ENCODE measurements at regions not wholly inside any gene's neighbourhood (a gene's known extent, or its start where the extent isn't known, plus 50 kb on each side); places are given as distances from the start of the nearest gene placed in this dataset.

DNA sequence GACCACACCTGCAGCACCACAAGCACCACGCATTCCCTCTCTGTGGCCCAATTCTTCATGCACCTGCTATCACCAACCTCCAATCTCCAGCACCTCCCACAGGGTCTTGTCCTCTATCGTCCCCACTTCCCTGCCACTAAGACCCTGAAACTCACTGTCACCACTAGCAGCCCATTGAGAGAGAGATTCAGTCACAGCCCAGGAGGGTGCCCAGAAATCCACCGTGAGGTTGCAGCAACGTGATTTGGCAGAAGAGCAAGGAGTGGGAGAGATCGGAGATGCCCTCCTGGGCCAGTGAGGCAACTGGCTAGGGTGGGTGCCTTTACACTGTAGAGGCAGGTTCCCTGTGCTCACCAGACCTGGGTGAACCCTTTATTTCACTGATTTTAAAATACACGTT is 90.1 kb downstream of the ANKRD60 start:
- TF ChIP-seq, protein P1, sequence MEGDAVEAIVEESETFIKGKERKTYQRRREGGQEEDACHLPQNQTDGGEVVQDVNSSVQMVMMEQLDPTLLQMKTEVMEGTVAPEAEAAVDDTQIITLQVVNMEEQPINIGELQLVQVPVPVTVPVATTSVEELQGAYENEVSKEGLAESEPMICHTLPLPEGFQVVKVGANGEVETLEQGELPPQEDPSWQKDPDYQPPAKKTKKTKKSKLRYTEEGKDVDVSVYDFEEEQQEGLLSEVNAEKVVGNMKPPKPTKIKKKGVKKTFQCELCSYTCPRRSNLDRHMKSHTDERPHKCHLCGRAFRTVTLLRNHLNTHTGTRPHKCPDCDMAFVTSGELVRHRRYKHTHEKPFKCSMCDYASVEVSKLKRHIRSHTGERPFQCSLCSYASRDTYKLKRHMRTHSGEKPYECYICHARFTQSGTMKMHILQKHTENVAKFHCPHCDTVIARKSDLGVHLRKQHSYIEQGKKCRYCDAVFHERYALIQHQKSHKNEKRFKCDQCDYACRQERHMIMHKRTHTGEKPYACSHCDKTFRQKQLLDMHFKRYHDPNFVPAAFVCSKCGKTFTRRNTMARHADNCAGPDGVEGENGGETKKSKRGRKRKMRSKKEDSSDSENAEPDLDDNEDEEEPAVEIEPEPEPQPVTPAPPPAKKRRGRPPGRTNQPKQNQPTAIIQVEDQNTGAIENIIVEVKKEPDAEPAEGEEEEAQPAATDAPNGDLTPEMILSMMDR (IDR thresholded peaks at IDR 0.05; ENCODE audit: low read depth, low read length) = no peak
- no peak for DNase-seq (ENCODE audit: extremely low read depth, low read depth)

DNA sequence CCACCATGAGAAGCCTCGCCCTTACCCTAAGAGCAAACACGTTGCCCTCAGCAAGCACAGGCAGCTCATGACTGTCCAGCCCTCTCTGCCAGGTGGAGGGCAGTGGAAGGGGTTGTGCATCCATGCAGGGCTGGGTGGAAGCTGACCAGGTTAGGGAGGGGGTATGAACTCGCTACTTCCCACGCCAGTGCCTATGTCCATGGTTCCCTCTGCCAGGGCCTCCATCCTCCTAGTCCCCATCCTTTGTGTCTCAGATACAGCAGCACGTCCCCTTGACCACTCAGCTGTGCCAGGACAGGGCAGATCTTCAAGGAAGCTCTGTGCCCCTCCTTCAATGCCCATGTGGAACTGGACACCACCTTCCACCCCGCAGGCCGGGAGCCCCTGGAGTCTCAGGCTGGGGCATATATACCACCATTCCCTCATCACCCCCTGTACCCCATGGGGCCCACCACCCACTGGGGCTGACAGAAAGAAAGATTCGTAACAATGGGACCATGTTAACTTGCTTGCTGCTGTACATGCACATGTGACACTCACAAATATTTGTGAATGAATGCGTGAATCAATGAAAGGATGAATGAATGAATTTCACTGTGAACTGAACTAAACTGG is 90.7 kb downstream of the ANKRD60 start:
- TF ChIP-seq, protein P1 (IDR thresholded peaks at IDR 0.05; ENCODE audit: low read depth, low read length) = no peak
- DNase-seq (ENCODE audit: extremely low read depth, low read depth) = no peak

DNA sequence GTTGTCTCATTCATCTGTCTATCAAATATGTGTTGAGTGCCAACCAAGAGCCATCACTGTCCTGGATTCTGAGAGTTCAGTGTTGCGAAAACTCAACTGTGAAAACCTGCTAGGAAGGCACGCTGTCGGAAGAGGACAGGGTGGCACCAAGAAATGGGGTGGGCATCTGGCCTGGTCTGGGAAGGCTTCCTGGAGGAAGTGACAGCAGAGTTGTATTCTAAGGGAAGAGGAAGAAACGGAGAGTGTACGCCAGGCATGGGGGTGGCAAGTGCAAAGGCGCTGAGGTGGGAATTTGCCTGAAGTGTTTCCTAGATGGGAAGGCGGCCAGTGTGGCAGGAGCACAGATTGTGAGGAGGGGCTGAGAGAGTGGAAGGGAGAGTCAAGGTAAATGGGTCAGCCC is 91.2 kb downstream of the ANKRD60 start:
- TF ChIP-seq, protein P1 (IDR thresholded peaks at IDR 0.05; ENCODE audit: low read depth, low read length) = no peak
- DNase-seq (ENCODE audit: extremely low read depth, low read depth) = no peak

DNA sequence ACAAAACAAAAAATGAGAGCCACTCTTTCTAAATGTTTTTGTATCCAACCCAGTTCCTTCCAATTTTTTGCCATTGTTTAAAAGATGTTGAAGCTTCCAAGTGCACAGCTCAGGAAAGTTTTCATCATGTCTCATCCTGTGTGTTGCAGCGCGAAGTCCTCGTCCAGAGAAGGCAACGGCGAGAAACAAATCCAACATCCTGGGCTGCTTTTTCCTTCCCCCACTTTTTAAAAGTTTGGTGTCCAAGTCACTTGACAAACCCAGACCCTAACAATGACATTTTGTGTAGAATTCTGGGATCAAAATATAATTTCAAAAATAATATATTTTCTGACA is 92.3 kb downstream of the ANKRD60 start:
- no peak for DNase-seq (ENCODE audit: extremely low read depth, low read depth)

DNA sequence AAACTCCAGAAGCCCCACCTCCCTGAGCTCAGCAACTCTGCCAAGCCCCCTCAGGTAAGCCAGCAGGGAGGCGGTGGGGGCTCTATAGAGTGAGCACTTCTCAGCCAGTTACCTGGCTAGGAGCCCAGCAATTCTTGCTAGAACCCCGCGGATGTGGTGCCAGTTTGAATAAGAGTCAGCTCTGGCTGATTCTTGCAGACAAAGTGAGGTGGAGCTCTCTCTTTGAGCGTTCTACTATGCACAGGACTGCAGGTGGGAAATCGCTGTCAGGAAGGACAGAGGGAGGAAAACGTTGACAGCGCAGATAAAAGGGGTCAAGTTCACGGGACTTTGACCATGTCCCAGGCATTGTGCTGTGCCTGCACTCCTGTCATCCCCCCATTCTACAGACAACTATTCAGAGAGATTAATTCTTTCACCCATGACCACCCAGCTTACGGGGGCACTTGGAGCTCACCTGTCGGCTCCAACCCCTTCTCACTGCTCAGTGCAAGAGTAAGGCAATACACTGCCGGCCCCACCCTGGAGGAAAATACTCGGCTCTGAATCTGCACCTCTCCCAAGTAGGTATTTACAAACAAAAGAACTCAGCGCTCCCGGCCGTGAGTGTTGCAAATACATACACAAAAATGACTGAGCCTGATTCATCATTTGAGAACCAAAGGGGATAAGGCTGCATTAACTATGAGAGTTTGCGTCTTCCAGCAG is 92.9 kb downstream of the ANKRD60 start:
- TF ChIP-seq, protein P1 (IDR thresholded peaks at IDR 0.05; ENCODE audit: low read depth, low read length) = no peak
- no peak for DNase-seq (ENCODE audit: extremely low read depth, low read depth)

More for the DNA sequence above, 92.3 kb downstream of the ANKRD60 start:
- TF ChIP-seq, protein P1 (IDR thresholded peaks at IDR 0.05; ENCODE audit: low read depth, low read length) = no peak

DNA sequence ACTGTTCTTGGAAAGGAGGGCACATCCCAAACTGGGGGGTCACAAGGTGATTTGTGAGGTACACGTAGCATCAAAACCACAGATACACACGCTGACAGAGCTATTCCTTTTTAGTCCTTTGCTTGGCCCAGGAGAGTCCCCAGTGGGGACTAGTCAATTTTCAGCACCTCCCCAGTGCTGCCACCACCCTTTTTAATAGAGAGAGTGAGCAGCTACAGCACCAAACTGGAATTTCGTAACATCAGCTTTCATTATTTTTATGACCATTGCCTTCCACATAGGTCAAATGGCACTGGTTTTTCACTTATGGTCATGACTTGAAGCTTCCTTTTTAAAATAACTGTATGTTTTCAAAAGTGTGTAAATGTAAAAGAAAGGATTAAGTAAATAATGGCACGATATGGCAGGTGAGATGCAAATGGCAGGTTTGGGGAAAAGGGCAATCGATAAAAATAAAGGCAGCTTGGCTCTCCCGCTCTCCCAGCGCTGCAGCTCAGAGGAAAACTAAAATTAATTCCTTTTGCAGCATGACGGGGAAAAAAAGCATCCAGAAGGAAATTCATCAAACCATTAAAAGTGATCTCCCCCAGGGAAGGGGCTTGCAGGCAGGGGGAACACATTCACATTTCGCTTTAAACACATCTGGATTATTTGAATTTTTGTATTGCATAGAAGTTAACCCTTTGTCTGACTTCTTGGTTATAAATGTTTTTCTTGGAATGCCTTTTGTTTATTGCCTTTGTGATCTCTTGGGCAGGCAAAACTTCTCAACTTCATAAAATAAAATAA is 95.2 kb downstream of the ANKRD60 start:
- no peak for DNase-seq (ENCODE audit: extremely low read depth, low read depth)
- TF ChIP-seq, protein P1 (IDR thresholded peaks at IDR 0.05; ENCODE audit: low read depth, low read length) = no peak
